ENCODE measurements at regions not wholly inside any gene's neighbourhood (a gene's known extent, or its start where the extent isn't known, plus 50 kb on each side); places are given as distances from the start of the nearest gene placed in this dataset.

DNA sequence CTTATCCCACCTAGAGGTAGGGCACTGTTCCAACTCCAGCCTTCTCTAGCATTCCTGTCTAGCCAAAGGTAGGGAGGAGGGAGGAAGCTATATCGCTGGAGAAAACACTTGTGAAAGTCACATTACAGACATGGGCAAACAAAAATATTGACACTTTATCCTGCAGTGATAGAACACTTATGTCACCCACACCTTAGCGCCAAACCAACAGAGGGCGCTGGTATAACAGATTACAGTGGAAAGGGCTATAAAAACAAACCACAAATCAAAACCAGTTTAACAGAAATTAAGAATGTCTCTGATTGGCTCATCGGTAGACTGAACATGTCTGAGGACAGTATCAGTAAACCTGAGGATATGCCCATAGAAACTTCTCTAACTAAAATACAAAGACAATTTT lies 451.3 kb downstream of the TLL1 start:
- POLR2A ChIA-PET, result no interaction called here
- no peak overlapping the region for H2AFZ ChIP-seq (ENCODE audit: low read length)
- no peaks in the 10 kb centered on the region for H4K20me1 ChIP-seq (ENCODE audit: insufficient read depth, low read length)
- intact Hi-C loops (cut with micrococcal nuclease; ENCODE audit: unreplicated experiment) (loop anchor here (1.0 kb wide), 1 partner anchor 270 kb away; no protein-coding TSS in a partner anchor), in situ Hi-C loops (cut with HindIII; ENCODE audit: extremely low pct_ligation_motif_present, low pct_unique_long_range_greater_than_20kb) (no loop called here)
- BruUV-seq (replicated peaks), result no TSS peak
- H3K4me3 ChIP-seq (replicated peaks in 1 of 3; ENCODE audit: insufficient read depth in 1 of 3, low read depth in 2 of 3, low read length in 3 of 3), result no peak overlapping the region
- H3K9ac ChIP-seq (ENCODE audit: insufficient read depth, low read depth, low read length), result no peak overlapping the region
- CTCF ChIA-PET (ENCODE audit: low intra/inter-chr PET ratio, low total read pairs), result interaction anchor here (2.3 kb wide), 1 partner anchor 270 kb away, joined by 11 read pairs; no protein-coding TSS in a partner anchor
- no peaks in the 10 kb centered on the region for H3K27me3 ChIP-seq (ENCODE audit: control insufficient read depth in 1 of 2, insufficient read depth in 2 of 2, low read length in 2 of 2)
- 0% methylated on average over 4 of the region's 4 CpGs for WGBS (ENCODE audit: low lambda C conversion rate)
- peak; percentile 38 for DNase-seq (ENCODE audit: low spot score)
- TF ChIP-seq ZNF451 (CRISPR knock-in tag; IDR thresholded peaks at IDR 0.05) (no peak), SMC3 (IDR thresholded peaks at IDR 0.05; ENCODE audit: low read length) (peak; percentile 33; the same call in 1 of the 2 replicates), STAG1 (CRISPR knock-in tag; IDR thresholded peaks at IDR 0.05) (peak; percentile 50), RARG (CRISPR knock-in tag; IDR thresholded peaks at IDR 0.05; ENCODE audit: low read depth) (no peak)
- TF ChIP-seq, protein P1, sequence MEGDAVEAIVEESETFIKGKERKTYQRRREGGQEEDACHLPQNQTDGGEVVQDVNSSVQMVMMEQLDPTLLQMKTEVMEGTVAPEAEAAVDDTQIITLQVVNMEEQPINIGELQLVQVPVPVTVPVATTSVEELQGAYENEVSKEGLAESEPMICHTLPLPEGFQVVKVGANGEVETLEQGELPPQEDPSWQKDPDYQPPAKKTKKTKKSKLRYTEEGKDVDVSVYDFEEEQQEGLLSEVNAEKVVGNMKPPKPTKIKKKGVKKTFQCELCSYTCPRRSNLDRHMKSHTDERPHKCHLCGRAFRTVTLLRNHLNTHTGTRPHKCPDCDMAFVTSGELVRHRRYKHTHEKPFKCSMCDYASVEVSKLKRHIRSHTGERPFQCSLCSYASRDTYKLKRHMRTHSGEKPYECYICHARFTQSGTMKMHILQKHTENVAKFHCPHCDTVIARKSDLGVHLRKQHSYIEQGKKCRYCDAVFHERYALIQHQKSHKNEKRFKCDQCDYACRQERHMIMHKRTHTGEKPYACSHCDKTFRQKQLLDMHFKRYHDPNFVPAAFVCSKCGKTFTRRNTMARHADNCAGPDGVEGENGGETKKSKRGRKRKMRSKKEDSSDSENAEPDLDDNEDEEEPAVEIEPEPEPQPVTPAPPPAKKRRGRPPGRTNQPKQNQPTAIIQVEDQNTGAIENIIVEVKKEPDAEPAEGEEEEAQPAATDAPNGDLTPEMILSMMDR (CRISPR knock-in tag; IDR thresholded peaks at IDR 0.05), result peak; percentile 56
- no peak overlapping the region for H3K4me2 ChIP-seq (ENCODE audit: low read depth, low read length)
- peak; percentile 92 for ATAC-seq
- peak; percentile 43 for FAIRE-seq
- no peaks in the 10 kb centered on the region for H3K79me2 ChIP-seq (ENCODE audit: insufficient read depth, low read length)
- no peaks in the 10 kb centered on the region for H3K4me1 ChIP-seq (ENCODE audit: insufficient read depth, low read length)
- H3K36me3 ChIP-seq (replicated peaks in 1 of 2; ENCODE audit: control insufficient read depth in 1 of 2, insufficient read depth in 2 of 2, low read length in 2 of 2), result no peaks in the 10 kb centered on the region
- H3K9me3 ChIP-seq (ENCODE audit: low read length), result no peaks in the 10 kb centered on the region
- H3K27ac ChIP-seq (ENCODE audit: extremely low read length, insufficient read depth, low read length), result no peak overlapping the region

DNA sequence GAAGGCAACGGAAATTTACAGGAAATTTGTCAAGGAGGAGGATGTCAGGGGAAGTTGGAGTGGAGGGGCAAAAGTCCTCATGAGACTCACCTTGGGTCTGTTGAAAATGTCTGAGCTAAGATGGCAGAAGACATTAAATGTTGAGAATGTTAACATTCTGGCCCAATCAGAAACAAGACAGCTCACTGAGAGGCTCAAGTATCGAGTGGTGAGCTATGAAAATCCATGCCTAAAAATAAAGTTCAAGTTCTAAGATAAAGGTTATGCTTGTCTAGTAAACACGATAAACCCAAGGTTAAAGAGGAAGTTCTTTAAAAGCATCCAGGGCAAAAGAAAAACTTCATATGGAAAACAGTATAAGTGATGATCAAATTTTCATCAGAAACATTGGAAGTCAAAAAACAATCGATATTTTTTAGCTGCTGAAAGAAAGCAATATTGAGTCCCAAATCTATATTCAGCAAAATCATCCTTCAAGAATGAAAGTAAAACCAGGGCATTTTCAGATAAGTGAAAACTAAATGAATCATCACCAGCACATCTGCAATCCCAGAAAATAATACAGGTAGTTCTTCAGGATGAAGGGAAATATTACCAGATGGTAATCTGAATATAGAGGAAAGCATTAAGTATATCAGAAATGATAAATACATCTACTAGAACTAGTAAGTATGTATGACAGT lies 462.4 kb downstream of the TLL1 start:
- H3K4me2 ChIP-seq (ENCODE audit: low read depth, low read length), result no peak overlapping the region
- POLR2A ChIA-PET, result no interaction called here
- no peaks in the 10 kb centered on the region for H3K36me3 ChIP-seq (replicated peaks in 1 of 2; ENCODE audit: control insufficient read depth in 1 of 2, insufficient read depth in 2 of 2, low read length in 2 of 2)
- CTCF ChIA-PET (ENCODE audit: low intra/inter-chr PET ratio, low total read pairs), result no interaction called here
- in situ Hi-C loops (cut with HindIII; ENCODE audit: extremely low pct_ligation_motif_present, low pct_unique_long_range_greater_than_20kb) (loop anchor here (25.0 kb wide), 1 partner anchor 252 kb away; no protein-coding TSS in a partner anchor), intact Hi-C loops (cut with micrococcal nuclease; ENCODE audit: unreplicated experiment) (no loop called here)
- H3K9ac ChIP-seq (ENCODE audit: insufficient read depth, low read depth, low read length), result no peak overlapping the region
- no peak overlapping the region for H3K4me3 ChIP-seq (replicated peaks in 1 of 3; ENCODE audit: insufficient read depth in 1 of 3, low read depth in 2 of 3, low read length in 3 of 3)
- no peak for FAIRE-seq
- DNase-seq (ENCODE audit: low spot score), result no peak
- 12% methylated on average over 4 of the region's 4 CpGs for WGBS (ENCODE audit: low lambda C conversion rate)
- H3K27ac ChIP-seq (ENCODE audit: extremely low read length, insufficient read depth, low read length), result no peak overlapping the region
- H3K27me3 ChIP-seq (ENCODE audit: control insufficient read depth in 1 of 2, insufficient read depth in 2 of 2, low read length in 2 of 2), result no peaks in the 10 kb centered on the region
- no peak for ATAC-seq
- H3K79me2 ChIP-seq (ENCODE audit: insufficient read depth, low read length), result no peaks in the 10 kb centered on the region
- no peaks in the 10 kb centered on the region for H4K20me1 ChIP-seq (ENCODE audit: insufficient read depth, low read length)
- H2AFZ ChIP-seq (ENCODE audit: low read length), result no peak overlapping the region
- H3K4me1 ChIP-seq (ENCODE audit: insufficient read depth, low read length), result no peaks in the 10 kb centered on the region
- BruUV-seq (replicated peaks), result no TSS peak
- H3K9me3 ChIP-seq (ENCODE audit: low read length), result no peaks in the 10 kb centered on the region
- no peak for TF ChIP-seq PAX8 (CRISPR knock-in tag; IDR thresholded peaks at IDR 0.05; ENCODE audit: borderline replicate concordance)
- TF ChIP-seq KLF16 (CRISPR knock-in tag; IDR thresholded peaks at IDR 0.05), result no peak
- TF ChIP-seq SIN3B (IDR thresholded peaks at IDR 0.05; ENCODE audit: low read length), result no peak
- TF ChIP-seq, protein P2, sequence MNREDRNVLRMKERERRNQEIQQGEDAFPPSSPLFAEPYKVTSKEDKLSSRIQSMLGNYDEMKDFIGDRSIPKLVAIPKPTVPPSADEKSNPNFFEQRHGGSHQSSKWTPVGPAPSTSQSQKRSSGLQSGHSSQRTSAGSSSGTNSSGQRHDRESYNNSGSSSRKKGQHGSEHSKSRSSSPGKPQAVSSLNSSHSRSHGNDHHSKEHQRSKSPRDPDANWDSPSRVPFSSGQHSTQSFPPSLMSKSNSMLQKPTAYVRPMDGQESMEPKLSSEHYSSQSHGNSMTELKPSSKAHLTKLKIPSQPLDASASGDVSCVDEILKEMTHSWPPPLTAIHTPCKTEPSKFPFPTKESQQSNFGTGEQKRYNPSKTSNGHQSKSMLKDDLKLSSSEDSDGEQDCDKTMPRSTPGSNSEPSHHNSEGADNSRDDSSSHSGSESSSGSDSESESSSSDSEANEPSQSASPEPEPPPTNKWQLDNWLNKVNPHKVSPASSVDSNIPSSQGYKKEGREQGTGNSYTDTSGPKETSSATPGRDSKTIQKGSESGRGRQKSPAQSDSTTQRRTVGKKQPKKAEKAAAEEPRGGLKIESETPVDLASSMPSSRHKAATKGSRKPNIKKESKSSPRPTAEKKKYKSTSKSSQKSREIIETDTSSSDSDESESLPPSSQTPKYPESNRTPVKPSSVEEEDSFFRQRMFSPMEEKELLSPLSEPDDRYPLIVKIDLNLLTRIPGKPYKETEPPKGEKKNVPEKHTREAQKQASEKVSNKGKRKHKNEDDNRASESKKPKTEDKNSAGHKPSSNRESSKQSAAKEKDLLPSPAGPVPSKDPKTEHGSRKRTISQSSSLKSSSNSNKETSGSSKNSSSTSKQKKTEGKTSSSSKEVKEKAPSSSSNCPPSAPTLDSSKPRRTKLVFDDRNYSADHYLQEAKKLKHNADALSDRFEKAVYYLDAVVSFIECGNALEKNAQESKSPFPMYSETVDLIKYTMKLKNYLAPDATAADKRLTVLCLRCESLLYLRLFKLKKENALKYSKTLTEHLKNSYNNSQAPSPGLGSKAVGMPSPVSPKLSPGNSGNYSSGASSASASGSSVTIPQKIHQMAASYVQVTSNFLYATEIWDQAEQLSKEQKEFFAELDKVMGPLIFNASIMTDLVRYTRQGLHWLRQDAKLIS (CRISPR knock-in tag; IDR thresholded peaks at IDR 0.05), result no peak
- TF ChIP-seq GFI1 (CRISPR knock-in tag; IDR thresholded peaks at IDR 0.05; ENCODE audit: borderline replicate concordance), result no peak
- TF ChIP-seq ZFP37 (CRISPR knock-in tag; IDR thresholded peaks at IDR 0.05; ENCODE audit: borderline replicate concordance), result no peak
